AG10803 (cell line): ENCODE measurements at regions not wholly inside any gene's neighbourhood (a gene's known extent, or its start where the extent isn't known, plus 50 kb on each side); places are given as distances from the start of the nearest gene placed in this dataset.

ENCODE experiments used
- DNase-seq: peaks from one replicate; pipeline ENCODE4 v3.0.0; 2010; ENCODE audit warnings: low read depth
- H3K4me3 ChIP-seq: 2 replicates; pipeline ENCODE4 v1.5.1; 2011; ENCODE audit warnings: mild to moderate bottlenecking, low read length, control low read depth
- CTCF ChIP-seq: conservative IDR thresholded peaks from 2 replicates; pipeline ENCODE4 v1.5.1; 2011; ENCODE audit warnings: mild to moderate bottlenecking, low read length, control low read depth, inconsistent platforms

- H3K4me3 ChIP-seq: no peak overlapping the region
- DNase-seq: no peak
- no peak for TF ChIP-seq CTCF
These were observed 598.2 kb upstream of the NDST4 start for GRCh38 chr4:115711575-115711974.

- TF ChIP-seq CTCF: no peak
- DNase-seq: no peak
- no peak overlapping the region for H3K4me3 ChIP-seq
These were observed 575.5 kb upstream of the NDST4 start for GRCh38 chr4:115688961-115689360.

- no peak for DNase-seq
- TF ChIP-seq CTCF: no peak
- no peak overlapping the region for H3K4me3 ChIP-seq
These were observed 573.8 kb upstream of the NDST4 start for GRCh38 chr4:115687052-115687755.

- no peak overlapping the region for H3K4me3 ChIP-seq
- DNase-seq: no peak
- TF ChIP-seq CTCF: no peak
These were observed 565.1 kb upstream of the NDST4 start for GRCh38 chr4:115678425-115678941.

GRCh38 chr4:115675719-115676118 lies 562.3 kb upstream of the NDST4 start:
- no peak overlapping the region for H3K4me3 ChIP-seq
- no peak for DNase-seq
- no peak for TF ChIP-seq CTCF

GRCh38 chr4:115674485-115674884 lies 561.1 kb upstream of the NDST4 start:
- DNase-seq: no peak
- no peak overlapping the region for H3K4me3 ChIP-seq
- TF ChIP-seq CTCF: no peak

GRCh38 chr4:115671581-115671980 lies 558.2 kb upstream of the NDST4 start:
- H3K4me3 ChIP-seq: no peak overlapping the region
- no peak for TF ChIP-seq CTCF
- no peak for DNase-seq
